ENCODE measurements at regions not wholly inside any gene's neighbourhood (a gene's known extent, or its start where the extent isn't known, plus 50 kb on each side); places are given as distances from the start of the nearest gene placed in this dataset.

DNA sequence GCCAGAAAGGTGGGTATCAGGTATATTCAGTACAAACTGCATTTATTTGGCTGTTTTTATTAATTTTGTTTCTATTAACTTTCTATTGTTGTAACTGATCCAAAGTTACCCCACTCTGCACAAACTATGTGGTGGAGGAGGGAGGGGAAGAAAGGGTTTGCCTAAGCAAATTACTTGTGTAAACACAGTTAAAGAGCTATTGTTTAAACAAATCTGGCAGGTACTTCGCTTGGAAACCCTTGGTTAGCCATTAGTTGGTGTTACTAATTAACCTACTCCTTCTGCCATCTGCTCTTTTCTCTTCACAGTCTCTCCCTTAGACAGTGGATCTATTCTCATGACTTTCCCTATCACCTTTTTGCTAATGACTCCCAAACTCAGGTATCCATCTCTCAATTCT lies 328.4 kb upstream of the NECTIN3 start:
- WGBS (ENCODE audit: insufficient coverage, insufficient replicate concordance, low lambda C conversion rate, missing lambda C conversion rate), result 4% methylated on average over 1 of the region's 1 CpG

More for the DNA sequence above, 328.4 kb upstream of the NECTIN3 start:
- no peak overlapping the region for H3K4me2 ChIP-seq (ENCODE audit: control insufficient read depth, insufficient read depth)
- H3K27ac ChIP-seq (ENCODE audit: control insufficient read depth, insufficient read depth), result no peak overlapping the region
- ChIA-PET RAD21 (ENCODE audit: unreplicated experiment) (no interaction called here), CTCF (no interaction called here), SMC1A (ENCODE audit: uncharacterized antibody, unreplicated experiment) (interaction anchor here (1.1 to 1.4 kb wide), 2 partner anchors 30 to 61 kb away, joined by 3 to 4 read pairs; no protein-coding TSS in a partner anchor), POLR2A (no interaction called here)
- H3K36me3 ChIP-seq (ENCODE audit: control insufficient read depth in 2 of 2, insufficient read depth in 2 of 2, low read length in 1 of 2), result no peaks in the 10 kb centered on the region
- no peaks in the 10 kb centered on the region for H3K79me2 ChIP-seq (ENCODE audit: control insufficient read depth, insufficient read depth, low read length)
- FAIRE-seq (no peak), ATAC-seq (no peak), DNase-seq (ENCODE audit: low read depth, low spot score) (no peak)
- H2AFZ ChIP-seq (ENCODE audit: control insufficient read depth, low read depth, low read length), result no peak overlapping the region
- H3K4me3 ChIP-seq, result no peak overlapping the region
- no peak for TF ChIP-seq TARDBP (IDR thresholded peaks at IDR 0.05; ENCODE audit: borderline replicate concordance)
- TF ChIP-seq, protein P1, sequence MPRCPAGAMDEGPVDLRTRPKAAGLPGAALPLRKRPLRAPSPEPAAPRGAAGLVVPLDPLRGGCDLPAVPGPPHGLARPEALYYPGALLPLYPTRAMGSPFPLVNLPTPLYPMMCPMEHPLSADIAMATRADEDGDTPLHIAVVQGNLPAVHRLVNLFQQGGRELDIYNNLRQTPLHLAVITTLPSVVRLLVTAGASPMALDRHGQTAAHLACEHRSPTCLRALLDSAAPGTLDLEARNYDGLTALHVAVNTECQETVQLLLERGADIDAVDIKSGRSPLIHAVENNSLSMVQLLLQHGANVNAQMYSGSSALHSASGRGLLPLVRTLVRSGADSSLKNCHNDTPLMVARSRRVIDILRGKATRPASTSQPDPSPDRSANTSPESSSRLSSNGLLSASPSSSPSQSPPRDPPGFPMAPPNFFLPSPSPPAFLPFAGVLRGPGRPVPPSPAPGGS (IDR thresholded peaks at IDR 0.05; ENCODE audit: borderline replicate concordance, insufficient read depth, low read depth, low read length, poor library complexity, severe bottlenecking), result no peak
- no peak for TF ChIP-seq NR2C1 (IDR thresholded peaks at IDR 0.05)
- no peak for TF ChIP-seq GATAD2B (conservative IDR thresholded peaks at IDR 0.05; ENCODE audit: low read depth)
- TF ChIP-seq ETV6 (conservative IDR thresholded peaks at IDR 0.05 in 1 of 2, IDR thresholded peaks at IDR 0.05 in 1 of 2; ENCODE audit: borderline replicate concordance in 1 of 2, low read depth in 1 of 2), result no peak
- TF ChIP-seq RELA (IDR thresholded peaks at IDR 0.05; ENCODE audit: borderline replicate concordance, partially characterized antibody), result no peak
- TF ChIP-seq, protein P2, sequence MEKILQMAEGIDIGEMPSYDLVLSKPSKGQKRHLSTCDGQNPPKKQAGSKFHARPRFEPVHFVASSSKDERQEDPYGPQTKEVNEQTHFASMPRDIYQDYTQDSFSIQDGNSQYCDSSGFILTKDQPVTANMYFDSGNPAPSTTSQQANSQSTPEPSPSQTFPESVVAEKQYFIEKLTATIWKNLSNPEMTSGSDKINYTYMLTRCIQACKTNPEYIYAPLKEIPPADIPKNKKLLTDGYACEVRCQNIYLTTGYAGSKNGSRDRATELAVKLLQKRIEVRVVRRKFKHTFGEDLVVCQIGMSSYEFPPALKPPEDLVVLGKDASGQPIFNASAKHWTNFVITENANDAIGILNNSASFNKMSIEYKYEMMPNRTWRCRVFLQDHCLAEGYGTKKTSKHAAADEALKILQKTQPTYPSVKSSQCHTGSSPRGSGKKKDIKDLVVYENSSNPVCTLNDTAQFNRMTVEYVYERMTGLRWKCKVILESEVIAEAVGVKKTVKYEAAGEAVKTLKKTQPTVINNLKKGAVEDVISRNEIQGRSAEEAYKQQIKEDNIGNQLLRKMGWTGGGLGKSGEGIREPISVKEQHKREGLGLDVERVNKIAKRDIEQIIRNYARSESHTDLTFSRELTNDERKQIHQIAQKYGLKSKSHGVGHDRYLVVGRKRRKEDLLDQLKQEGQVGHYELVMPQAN (conservative IDR thresholded peaks at IDR 0.05), result no peak
- H4K20me1 ChIP-seq (ENCODE audit: control insufficient read depth, insufficient read depth), result no peaks in the 10 kb centered on the region
- BruUV-seq (replicated peaks), result no TSS peak
- no peaks in the 10 kb centered on the region for H3K4me1 ChIP-seq (ENCODE audit: control insufficient read depth, insufficient read depth, low read length)
- no peaks in the 10 kb centered on the region for H3K27me3 ChIP-seq (replicated peaks in 1 of 2; ENCODE audit: control insufficient read depth in 2 of 2, insufficient read depth in 2 of 2, low read length in 1 of 2)
- intact Hi-C loops (cut with micrococcal nuclease; ENCODE audit: unreplicated experiment) (no loop called here), in situ Hi-C loops (cut with MboI) (no loop called here)
- H3K9ac ChIP-seq (ENCODE audit: control insufficient read depth, insufficient read depth, low read length), result no peak overlapping the region
- H3K9me3 ChIP-seq (replicated peaks; ENCODE audit: control insufficient read depth, insufficient read depth, low read length), result no peaks in the 10 kb centered on the region

Measured in GM12878 (cell line).